IPS-15b (cell line): ENCODE measurements at regions not wholly inside any gene's neighbourhood (a gene's known extent, or its start where the extent isn't known, plus 50 kb on each side); places are given as distances from the start of the nearest gene placed in this dataset.
"Not testable (repeated sequence)": the region's sequence is repeated elsewhere in the genome, so short reads cannot be mapped to it uniquely, and the experiment has no call there.

Experiments
- H3K27me3 ChIP-seq: one replicate; pipeline ENCODE4 v1.6.1; 2013; ENCODE audit warnings: low read length; ENCODE audit not compliant: control insufficient read depth, insufficient read depth
- H3K36me3 ChIP-seq: one replicate; pipeline ENCODE4 v1.6.1; 2013; ENCODE audit warnings: low read length; ENCODE audit not compliant: control insufficient read depth, insufficient read depth
- H3K4me1 ChIP-seq: one replicate; pipeline ENCODE4 v1.6.1; 2013; ENCODE audit warnings: mild to moderate bottlenecking, low read length; ENCODE audit not compliant: control insufficient read depth, insufficient read depth
- H3K4me3 ChIP-seq: one replicate; pipeline ENCODE4 v1.5.1; 2013; ENCODE audit warnings: low read depth, low read length
- H3K9ac ChIP-seq: one replicate; pipeline ENCODE4 v1.6.1; 2013; ENCODE audit warnings: low read depth, mild to moderate bottlenecking, low read length
- H3K9me3 ChIP-seq: one replicate; pipeline ENCODE4 v1.6.1; 2013; ENCODE audit warnings: mild to moderate bottlenecking, low read length; ENCODE audit not compliant: control insufficient read depth, insufficient read depth

- Histone ChIP-seq H3K36me3 (no peaks in the 10 kb centered on the region), H3K4me1 (no peaks in the 10 kb centered on the region), H3K9ac (no peak overlapping the region), H3K27me3 (no peaks in the 10 kb centered on the region), H3K4me3 (no peak overlapping the region), H3K9me3 (peaks cover 5% of the 10 kb centered on the region)
These were observed 140.9 kb upstream of the KLF3 start for GRCh38 chr4:38523054-38523453.

DNA sequence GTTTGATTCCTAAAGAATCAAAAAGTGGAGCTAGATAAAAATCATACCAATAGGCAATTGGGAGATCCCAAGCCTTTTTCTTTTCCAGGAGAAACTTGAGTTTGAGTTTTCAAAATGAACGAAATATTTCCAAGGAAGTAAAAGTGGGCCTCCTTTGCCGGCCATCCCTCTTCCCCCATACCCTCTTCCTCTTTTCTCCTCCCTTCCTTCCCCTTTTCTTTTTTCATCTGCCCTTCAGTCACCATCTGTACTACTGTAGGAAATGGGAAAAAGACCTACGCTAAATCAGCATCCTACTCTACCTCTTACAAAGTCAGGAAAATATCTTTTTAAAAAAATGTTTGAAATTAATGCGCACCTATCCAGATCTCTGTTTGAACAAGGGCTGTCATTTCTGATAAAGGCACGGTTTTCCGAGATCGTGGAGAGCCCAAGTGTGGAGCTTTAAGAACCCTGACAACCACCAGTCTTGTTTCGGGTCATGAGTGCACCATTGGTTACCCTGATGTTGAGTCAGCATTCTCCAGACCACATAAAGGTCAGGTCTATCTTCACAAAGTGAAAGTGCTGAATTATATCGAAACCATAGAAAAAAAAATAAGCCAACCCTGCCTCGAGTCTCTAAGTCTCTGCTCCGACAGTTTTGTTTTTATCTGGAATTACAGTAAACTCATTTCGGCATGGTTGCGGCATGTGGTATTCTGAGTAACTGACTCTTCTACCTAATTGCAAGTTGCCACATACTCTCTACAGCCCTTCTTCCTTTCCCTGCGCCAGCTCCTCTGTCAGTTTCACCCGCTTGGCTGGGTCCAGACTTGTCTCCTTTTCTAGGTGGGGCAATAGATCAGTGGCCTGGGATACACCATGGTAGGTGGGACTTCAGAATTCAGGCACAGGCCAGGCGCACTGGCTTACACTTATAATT, 140.2 kb upstream of the KLF3 start:
- Histone ChIP-seq H3K4me1 (no peaks in the 10 kb centered on the region), H3K4me3 (no peak overlapping the region), H3K36me3 (no peaks in the 10 kb centered on the region), H3K9ac (no peak overlapping the region), H3K27me3 (no peaks in the 10 kb centered on the region), H3K9me3 (peaks cover 5% of the 10 kb centered on the region)

GRCh38 chr4:38526412-38526811, 137.6 kb upstream of the KLF3 start:
- Histone ChIP-seq H3K27me3 (no peaks in the 10 kb centered on the region), H3K9me3 (no peaks in the 10 kb centered on the region), H3K9ac (no peak overlapping the region), H3K4me1 (peaks cover 7% of the 10 kb centered on the region), H3K36me3 (no peaks in the 10 kb centered on the region), H3K4me3 (no peak overlapping the region)

DNA sequence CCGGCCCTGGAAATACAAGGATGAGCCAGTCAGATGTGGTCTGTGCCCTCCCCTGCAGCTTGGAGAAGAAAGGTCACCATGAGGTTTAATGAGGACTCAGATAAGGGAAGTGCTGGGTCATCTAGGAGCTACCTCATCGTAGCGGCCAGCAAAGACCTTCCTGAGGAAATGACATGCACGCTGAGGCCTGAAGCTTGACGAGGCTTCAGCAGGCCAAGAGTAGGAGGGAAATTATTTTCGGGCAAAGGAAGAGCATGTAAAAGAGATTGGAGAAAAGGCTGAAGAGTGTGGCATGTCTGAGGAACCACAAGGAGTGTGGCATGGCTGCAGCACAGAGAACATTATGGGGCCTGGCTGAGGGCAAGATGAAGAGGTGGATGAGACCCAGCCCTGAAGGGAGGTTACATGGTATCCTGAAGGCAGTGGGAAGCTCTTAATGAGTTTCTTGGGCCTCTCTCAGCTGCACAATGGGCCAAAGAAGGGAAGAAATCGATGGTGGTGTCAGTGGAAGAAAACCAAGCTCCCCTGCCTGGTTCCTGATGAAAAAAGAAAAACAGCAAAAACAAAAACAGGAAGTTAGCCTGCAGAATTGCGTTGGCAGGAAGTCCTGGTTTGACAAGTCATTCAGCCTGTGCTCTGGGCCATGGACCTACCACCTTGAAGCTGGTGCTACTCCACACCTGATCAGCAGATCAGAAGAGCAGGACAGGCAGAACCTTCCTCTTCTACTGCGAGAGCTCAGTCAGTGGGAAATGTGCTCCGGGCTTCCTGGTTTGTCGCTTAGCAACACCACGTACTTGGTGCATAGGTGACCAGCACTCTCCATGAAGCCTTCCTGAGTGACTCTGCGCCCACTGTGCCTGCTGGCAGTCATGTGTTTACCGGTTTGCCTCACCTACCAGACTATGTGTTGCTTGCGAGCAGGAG, 134.5 kb upstream of the KLF3 start:
- Histone ChIP-seq H3K27me3 (no peaks in the 10 kb centered on the region), H3K9me3 (no peaks in the 10 kb centered on the region), H3K4me1 (peaks cover 13% of the 10 kb centered on the region), H3K9ac (no peak overlapping the region), H3K36me3 (no peaks in the 10 kb centered on the region), H3K4me3 (no peak overlapping the region)

GRCh38 chr4:38530486-38530885, 133.5 kb upstream of the KLF3 start:
- no peaks in the 10 kb centered on the region for H3K9me3 ChIP-seq
- H3K9ac ChIP-seq, result no peak overlapping the region
- H3K4me3 ChIP-seq, result no peak overlapping the region
- no peaks in the 10 kb centered on the region for H3K27me3 ChIP-seq
- no peaks in the 10 kb centered on the region for H3K36me3 ChIP-seq
- peaks cover 13% of the 10 kb centered on the region for H3K4me1 ChIP-seq

DNA sequence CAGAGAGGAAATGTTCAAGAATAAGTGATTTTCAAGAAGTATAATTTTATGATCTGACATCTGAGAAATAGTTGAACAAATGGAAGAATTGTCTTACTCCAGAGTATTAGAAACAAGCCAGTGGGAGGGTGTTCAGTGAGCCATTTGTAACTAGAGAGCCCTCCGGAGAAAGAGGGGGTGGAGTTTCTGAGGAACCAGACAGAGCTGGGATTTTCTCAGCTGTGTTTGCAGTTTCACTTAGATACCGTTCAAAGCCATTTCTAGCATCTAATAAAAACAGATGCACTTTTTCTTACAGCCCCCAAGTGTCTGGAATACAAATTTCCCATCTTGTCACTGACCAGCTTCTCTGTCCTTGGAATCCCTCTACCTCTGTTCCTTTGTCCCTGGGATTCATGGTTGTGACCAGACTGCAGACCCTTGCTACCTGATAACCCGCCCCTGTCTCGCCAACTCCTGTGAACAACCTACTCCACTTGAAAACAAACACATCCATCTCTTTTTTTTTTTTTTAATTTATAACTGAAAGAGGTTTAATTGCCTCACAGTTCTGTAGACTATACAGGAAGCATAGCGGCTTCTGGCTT, 132.8 kb upstream of the KLF3 start:
- peaks cover 13% of the 10 kb centered on the region for H3K4me1 ChIP-seq
- H3K36me3 ChIP-seq, result no peaks in the 10 kb centered on the region
- H3K9ac ChIP-seq, result no peak overlapping the region
- H3K9me3 ChIP-seq, result no peaks in the 10 kb centered on the region
- H3K27me3 ChIP-seq, result no peaks in the 10 kb centered on the region
- H3K4me3 ChIP-seq, result no peak overlapping the region

GRCh38 chr4:38532908-38533499, 131.0 kb upstream of the KLF3 start:
- Histone ChIP-seq H3K36me3 (no peaks in the 10 kb centered on the region), H3K4me1 (peaks cover 13% of the 10 kb centered on the region), H3K27me3 (no peaks in the 10 kb centered on the region), H3K9me3 (no peaks in the 10 kb centered on the region), H3K9ac (no peak overlapping the region), H3K4me3 (no peak overlapping the region)

DNA sequence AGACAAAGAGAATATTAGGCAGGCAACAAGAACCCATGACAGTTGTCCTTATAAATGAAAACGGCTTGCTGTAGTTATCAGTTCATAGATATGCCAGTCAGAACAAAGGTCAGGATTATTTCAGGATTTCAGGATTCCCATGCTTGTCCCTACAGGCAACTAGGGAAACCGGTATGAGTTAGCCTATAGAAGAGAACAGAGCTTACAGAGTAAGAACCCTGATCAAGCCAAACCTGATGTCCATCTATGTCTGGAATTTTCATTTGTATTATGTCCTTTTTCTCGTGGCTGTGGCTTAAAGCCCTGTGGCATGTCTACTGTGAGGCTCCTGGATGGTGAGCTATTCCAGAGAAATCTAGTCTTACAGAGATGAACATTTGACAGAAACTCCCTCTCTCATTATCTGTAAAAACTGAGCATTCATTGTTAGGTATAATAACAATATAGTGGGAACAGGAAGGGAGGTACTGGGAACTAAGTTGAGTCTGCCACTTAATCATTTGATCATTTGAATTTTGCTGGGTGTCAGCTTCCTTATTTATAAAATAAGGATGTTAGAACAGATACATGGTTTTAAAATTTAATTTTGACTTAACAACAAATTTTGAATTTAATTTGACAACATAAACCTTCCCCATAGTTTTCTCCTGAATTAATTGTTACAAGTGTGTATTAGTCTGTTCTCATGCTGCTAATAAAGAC, 129.5 kb upstream of the KLF3 start:
- Histone ChIP-seq H3K4me1 (peaks cover 13% of the 10 kb centered on the region), H3K9ac (no peak overlapping the region), H3K9me3 (no peaks in the 10 kb centered on the region), H3K4me3 (no peak overlapping the region), H3K36me3 (no peaks in the 10 kb centered on the region), H3K27me3 (peaks cover 2% of the 10 kb centered on the region)

DNA sequence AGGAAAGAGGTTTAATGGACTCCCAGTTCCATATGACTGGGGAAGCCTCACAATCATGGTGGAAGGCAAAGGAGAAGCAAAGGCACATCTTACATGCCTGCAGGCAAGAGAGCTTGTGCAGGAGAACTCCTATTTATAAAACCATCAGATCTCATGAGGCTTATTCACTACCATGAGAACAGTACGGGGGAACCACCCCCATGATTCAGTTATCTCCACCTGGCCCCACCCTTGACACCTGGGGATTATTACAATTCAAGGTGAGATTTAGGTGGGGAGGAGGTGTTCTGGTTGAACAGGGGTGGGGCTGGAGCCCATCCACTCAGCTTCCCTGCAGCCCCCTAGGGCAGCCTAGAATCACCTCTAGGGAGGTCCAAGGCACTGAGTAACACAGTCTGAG, 128.9 kb upstream of the KLF3 start:
- not testable (repeated sequence) for H3K36me3 ChIP-seq, H3K4me3 ChIP-seq, H3K9me3 ChIP-seq, H3K9ac ChIP-seq, H3K27me3 ChIP-seq
- H3K4me1 ChIP-seq, result peaks cover 10% of the 10 kb centered on the region

DNA sequence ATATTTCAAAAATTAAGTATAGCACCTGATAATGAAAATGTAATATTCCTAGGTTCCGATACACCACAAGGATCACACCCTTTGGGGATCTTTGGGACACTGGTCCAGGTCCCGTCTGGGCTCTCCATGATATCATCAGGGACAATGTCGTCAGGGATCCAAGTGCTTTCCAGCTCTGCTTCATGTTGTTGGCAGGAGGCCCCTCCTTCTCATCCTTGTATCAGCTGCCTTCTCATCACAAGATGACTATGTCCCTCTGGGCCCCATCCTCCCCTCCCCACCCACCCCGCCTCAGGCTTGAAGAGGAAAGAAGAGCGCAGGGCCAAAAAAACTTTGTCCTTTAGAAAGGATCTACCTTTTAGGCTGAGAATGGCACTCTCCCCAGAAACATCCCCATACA, 128.3 kb upstream of the KLF3 start:
- Histone ChIP-seq H3K27me3 (peaks cover 4% of the 10 kb centered on the region), H3K9ac (no peak overlapping the region), H3K4me1 (peaks cover 10% of the 10 kb centered on the region), H3K4me3 (no peak overlapping the region), H3K36me3 (no peaks in the 10 kb centered on the region), H3K9me3 (no peaks in the 10 kb centered on the region)

DNA sequence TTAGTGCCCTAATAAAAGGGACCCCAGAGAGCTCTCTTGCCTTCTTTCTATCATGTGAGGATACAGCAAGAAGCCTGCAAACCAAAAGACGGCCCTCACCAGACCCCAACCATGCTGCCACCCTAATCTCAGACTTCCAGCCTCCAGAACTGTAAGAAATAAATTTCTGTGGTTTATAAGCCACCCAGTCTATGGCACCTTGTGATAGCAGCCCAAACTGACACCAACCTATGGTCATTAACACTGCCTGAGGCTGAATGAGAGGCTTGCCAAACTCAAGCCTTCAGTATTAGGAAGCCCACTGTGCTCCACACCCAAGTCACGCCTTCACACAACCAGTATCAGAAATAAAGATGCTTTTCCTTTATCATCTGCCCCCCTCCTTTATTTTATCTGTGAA, 127.3 kb upstream of the KLF3 start:
- H3K4me3 ChIP-seq, result no peak overlapping the region
- H3K9ac ChIP-seq, result no peak overlapping the region

More for the DNA sequence above, 127.3 kb upstream of the KLF3 start:
- Histone ChIP-seq H3K9me3 (no peaks in the 10 kb centered on the region), H3K36me3 (no peaks in the 10 kb centered on the region), H3K27me3 (peaks cover 6% of the 10 kb centered on the region), H3K4me1 (peaks cover 5% of the 10 kb centered on the region)
